ENCODE measurements at regions not wholly inside any gene's neighbourhood (a gene's known extent, or its start where the extent isn't known, plus 50 kb on each side); places are given as distances from the start of the nearest gene placed in this dataset.

DNA sequence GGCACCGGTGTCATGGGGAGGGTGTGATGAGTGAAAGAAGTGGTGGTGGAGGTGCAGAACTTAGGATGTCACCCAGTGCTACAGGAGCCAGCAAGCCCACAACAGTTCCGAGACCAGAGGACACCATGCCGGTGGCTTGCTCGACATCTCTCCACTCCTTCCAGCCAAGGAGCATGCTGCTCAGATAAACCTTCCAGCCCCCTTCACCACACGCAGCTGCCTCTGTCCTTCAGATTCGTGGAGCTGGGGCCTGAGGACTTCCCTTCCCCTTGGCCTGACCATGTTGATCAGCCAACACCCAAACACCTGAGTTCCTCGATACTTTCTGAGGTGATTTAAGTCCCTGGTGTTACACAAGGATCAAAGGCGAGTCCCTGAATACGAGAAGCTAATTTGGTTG is 188.8 kb upstream of the FOXF1 start:
- ATAC-seq (no peak), DNase-seq (no peak)
- no peak overlapping the region for H3K27ac ChIP-seq
- intact Hi-C loops (cut with DNase I) = no loop called here
- WGBS (ENCODE audit: insufficient coverage, low coverage, low lambda C conversion rate, missing lambda C conversion rate) = 49% methylated on average over 6 of the region's 9 CpGs
- H3K4me3 ChIP-seq = no peak overlapping the region
- no peaks in the 10 kb centered on the region for H3K27me3 ChIP-seq
- no peak for TF ChIP-seq POLR2A (IDR thresholded peaks at IDR 0.05)
- no peaks in the 10 kb centered on the region for H3K4me1 ChIP-seq
- no peaks in the 10 kb centered on the region for H3K9me3 ChIP-seq
- no peaks in the 10 kb centered on the region for H3K36me3 ChIP-seq

DNA sequence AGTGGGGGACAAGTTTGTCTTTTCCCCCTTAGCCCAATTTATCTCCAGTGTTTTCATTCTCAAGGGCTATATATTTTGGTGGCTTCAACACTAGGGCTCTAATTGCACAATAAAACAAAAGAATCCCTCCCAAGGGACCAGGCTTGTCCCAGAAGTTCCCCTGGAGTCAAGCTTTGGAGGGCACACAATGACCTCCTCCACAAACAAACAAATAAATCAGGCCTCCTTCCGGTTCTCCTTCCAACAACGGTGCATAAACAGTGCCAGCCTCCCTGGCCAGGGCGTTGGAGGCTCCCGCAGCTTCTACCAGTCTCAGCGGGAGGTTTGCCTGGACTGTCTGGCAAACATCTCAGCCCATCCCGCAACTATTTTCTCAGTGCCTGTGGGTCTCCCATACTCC is 188.0 kb upstream of the FOXF1 start:
- intact Hi-C loops (cut with DNase I) = no loop called here
- H3K9me3 ChIP-seq = no peaks in the 10 kb centered on the region
- DNase-seq (no peak), ATAC-seq (no peak)
- H3K36me3 ChIP-seq = no peaks in the 10 kb centered on the region
- no peaks in the 10 kb centered on the region for H3K4me1 ChIP-seq
- H3K4me3 ChIP-seq = no peak overlapping the region
- H3K27ac ChIP-seq = no peak overlapping the region
- TF ChIP-seq, protein P1, sequence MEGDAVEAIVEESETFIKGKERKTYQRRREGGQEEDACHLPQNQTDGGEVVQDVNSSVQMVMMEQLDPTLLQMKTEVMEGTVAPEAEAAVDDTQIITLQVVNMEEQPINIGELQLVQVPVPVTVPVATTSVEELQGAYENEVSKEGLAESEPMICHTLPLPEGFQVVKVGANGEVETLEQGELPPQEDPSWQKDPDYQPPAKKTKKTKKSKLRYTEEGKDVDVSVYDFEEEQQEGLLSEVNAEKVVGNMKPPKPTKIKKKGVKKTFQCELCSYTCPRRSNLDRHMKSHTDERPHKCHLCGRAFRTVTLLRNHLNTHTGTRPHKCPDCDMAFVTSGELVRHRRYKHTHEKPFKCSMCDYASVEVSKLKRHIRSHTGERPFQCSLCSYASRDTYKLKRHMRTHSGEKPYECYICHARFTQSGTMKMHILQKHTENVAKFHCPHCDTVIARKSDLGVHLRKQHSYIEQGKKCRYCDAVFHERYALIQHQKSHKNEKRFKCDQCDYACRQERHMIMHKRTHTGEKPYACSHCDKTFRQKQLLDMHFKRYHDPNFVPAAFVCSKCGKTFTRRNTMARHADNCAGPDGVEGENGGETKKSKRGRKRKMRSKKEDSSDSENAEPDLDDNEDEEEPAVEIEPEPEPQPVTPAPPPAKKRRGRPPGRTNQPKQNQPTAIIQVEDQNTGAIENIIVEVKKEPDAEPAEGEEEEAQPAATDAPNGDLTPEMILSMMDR (IDR thresholded peaks at IDR 0.05) = no peak
- TF ChIP-seq POLR2A (IDR thresholded peaks at IDR 0.05) = no peak
- no peaks in the 10 kb centered on the region for H3K27me3 ChIP-seq
- WGBS (ENCODE audit: insufficient coverage, low coverage, low lambda C conversion rate, missing lambda C conversion rate) = 38% methylated on average over 4 of the region's 6 CpGs

DNA sequence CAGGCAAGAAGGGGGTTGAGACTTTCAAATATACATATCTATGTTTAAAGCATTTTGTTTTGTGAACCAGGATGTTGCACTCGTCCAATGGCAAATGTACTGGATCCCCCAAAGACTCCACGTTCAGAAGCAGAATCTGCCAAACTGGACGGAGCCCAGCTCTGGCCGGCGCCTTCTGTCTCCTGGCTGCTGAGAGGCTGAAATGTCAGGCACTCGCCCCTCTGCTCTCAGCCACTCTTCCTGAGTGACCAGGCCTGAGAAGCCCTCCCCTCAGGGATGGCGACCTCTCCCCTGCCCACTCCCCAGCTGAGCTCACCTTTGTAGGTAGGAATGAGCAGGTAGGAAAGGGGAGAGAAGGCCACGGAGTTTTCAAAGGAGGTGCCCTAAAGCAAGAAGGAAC is 187.5 kb upstream of the FOXF1 start:
- Histone ChIP-seq H3K4me1 (no peaks in the 10 kb centered on the region), H3K36me3 (no peaks in the 10 kb centered on the region), H3K9me3 (no peaks in the 10 kb centered on the region), H3K27ac (no peak overlapping the region), H3K27me3 (no peaks in the 10 kb centered on the region), H3K4me3 (no peak overlapping the region)
- DNase-seq (no peak), ATAC-seq (no peak)
- WGBS (ENCODE audit: insufficient coverage, low coverage, low lambda C conversion rate, missing lambda C conversion rate) = 20% methylated on average over 1 of the region's 8 CpGs
- intact Hi-C loops (cut with DNase I) = no loop called here
- no peak for TF ChIP-seq POLR2A (IDR thresholded peaks at IDR 0.05)
- TF ChIP-seq, protein P1 (IDR thresholded peaks at IDR 0.05) = no peak

DNA sequence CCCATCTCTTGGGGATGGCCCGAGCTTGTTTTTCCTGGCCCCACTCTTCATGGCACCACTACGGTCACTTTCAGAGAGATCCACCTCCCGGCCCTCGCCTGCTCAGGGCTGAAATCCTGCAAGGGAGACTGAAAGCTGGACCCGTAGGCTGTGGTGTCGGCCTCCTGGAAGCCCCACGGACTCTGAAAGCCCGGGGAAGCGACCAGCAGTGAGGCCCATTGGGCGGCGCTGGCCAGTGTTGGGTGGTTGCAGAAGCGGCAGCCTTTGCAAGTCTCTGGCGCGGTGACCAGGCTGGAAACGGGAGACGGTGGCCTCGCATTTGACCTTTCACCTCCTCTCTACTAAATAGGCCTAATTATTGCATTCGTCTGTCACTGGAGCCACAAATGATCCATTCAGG is 186.0 kb upstream of the FOXF1 start:
- WGBS (ENCODE audit: insufficient coverage, low coverage, low lambda C conversion rate, missing lambda C conversion rate) = 81% methylated on average over 6 of the region's 18 CpGs
- H3K4me1 ChIP-seq = no peaks in the 10 kb centered on the region
- intact Hi-C loops (cut with DNase I) = no loop called here
- H3K36me3 ChIP-seq = no peaks in the 10 kb centered on the region
- no peak for ATAC-seq
- H3K4me3 ChIP-seq = no peak overlapping the region
- TF ChIP-seq, protein P1 (IDR thresholded peaks at IDR 0.05) = no peak
- no peak for TF ChIP-seq POLR2A (IDR thresholded peaks at IDR 0.05)
- no peak overlapping the region for H3K27ac ChIP-seq
- H3K27me3 ChIP-seq = no peaks in the 10 kb centered on the region
- H3K9me3 ChIP-seq = no peaks in the 10 kb centered on the region
- no peak for DNase-seq

DNA sequence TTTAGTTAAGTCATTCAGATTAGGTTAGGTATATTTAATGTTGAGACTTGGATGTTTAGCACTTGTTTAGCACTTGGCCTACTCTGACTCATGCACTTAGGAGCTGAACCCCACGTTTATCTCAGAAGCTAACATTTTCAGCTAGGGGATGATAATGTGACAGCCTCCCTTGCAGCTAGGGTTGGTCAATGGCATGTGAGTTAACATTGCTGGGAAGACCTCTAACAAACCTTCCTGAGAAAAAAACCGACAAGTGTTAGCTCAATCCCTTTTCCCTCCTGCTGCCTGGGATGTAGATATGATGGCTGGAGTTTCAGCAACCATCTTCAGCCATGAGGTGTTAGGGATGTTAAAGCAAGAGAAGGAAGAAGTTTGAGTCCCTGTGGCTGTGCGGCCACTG is 185.0 kb upstream of the FOXF1 start:
- Histone ChIP-seq H3K36me3 (no peaks in the 10 kb centered on the region), H3K4me3 (no peak overlapping the region), H3K27ac (no peak overlapping the region), H3K9me3 (no peaks in the 10 kb centered on the region), H3K27me3 (no peaks in the 10 kb centered on the region), H3K4me1 (no peaks in the 10 kb centered on the region)
- 63% methylated on average over 3 of the region's 3 CpGs for WGBS (ENCODE audit: insufficient coverage, low coverage, low lambda C conversion rate, missing lambda C conversion rate)
- intact Hi-C loops (cut with DNase I) = no loop called here
- DNase-seq (no peak), ATAC-seq (no peak)
- no peak for TF ChIP-seq POLR2A (IDR thresholded peaks at IDR 0.05)
- TF ChIP-seq, protein P1 (IDR thresholded peaks at IDR 0.05) = no peak
